ENCODE measurements at regions not wholly inside any gene's neighbourhood (a gene's known extent, or its start where the extent isn't known, plus 50 kb on each side); places are given as distances from the start of the nearest gene placed in this dataset.

GRCh38 chr9:18260521-18260920, 213.4 kb upstream of the ADAMTSL1 start (continued):
- TF ChIP-seq MYC (IDR thresholded peaks at IDR 0.05; ENCODE audit: insufficient read depth, insufficient read length, insufficient replicate concordance, low read length, severe bottlenecking) (no peak), BCL11A (IDR thresholded peaks at IDR 0.05; ENCODE audit: low read depth, low read length) (no peak), IKZF2 (IDR thresholded peaks at IDR 0.05) (no peak), IRF4 (IDR thresholded peaks at IDR 0.05; ENCODE audit: low read depth, low read length) (no peak)

- BruUV-seq (replicated peaks) = no TSS peak
- no peaks in the 10 kb centered on the region for H3K4me1 ChIP-seq (ENCODE audit: control insufficient read depth, insufficient read depth, low read length)
- no peak overlapping the region for H3K4me2 ChIP-seq (ENCODE audit: control insufficient read depth, insufficient read depth)
- ChIA-PET POLR2A (no interaction called here), RAD21 (ENCODE audit: unreplicated experiment) (no interaction called here), CTCF (no interaction called here), SMC1A (ENCODE audit: uncharacterized antibody, unreplicated experiment) (no interaction called here)
- 0% methylated on average over 2 of the region's 2 CpGs for WGBS (ENCODE audit: insufficient coverage, insufficient replicate concordance, low lambda C conversion rate, missing lambda C conversion rate)
- intact Hi-C loops (cut with micrococcal nuclease; ENCODE audit: unreplicated experiment) (no loop called here), in situ Hi-C loops (cut with MboI) (loop anchor here (5.0 to 25.0 kb wide), 4 partner anchors 171 to 1201 kb away; no protein-coding TSS in a partner anchor)
- no peaks in the 10 kb centered on the region for H3K79me2 ChIP-seq (ENCODE audit: control insufficient read depth, insufficient read depth, low read length)
- no peak for TF ChIP-seq KLF5 (IDR thresholded peaks at IDR 0.05; ENCODE audit: partially characterized antibody)
- no peak for TF ChIP-seq USF1 (IDR thresholded peaks at IDR 0.05; ENCODE audit: borderline replicate concordance, extremely low read length, insufficient read depth, low read depth, low read length)
- TF ChIP-seq ELK1 (IDR thresholded peaks at IDR 0.05; ENCODE audit: low read depth, low read length) = no peak
- no peak for TF ChIP-seq SPI1 (IDR thresholded peaks at IDR 0.05; ENCODE audit: borderline replicate concordance, insufficient read depth, low read depth, low read length)
- no peak for TF ChIP-seq PAX8 (IDR thresholded peaks at IDR 0.05)
- no peak for TF ChIP-seq ATF7 (IDR thresholded peaks at IDR 0.05; ENCODE audit: low read depth)
- no peak for TF ChIP-seq CHD1 (IDR thresholded peaks at IDR 0.05; ENCODE audit: low read depth, low read length)
- TF ChIP-seq JUND (IDR thresholded peaks at IDR 0.05; ENCODE audit: low read depth, low read length) = no peak
- no peak for TF ChIP-seq CTCF (IDR thresholded peaks at IDR 0.05 in 2 of 3, conservative IDR thresholded peaks at IDR 0.05 in 1 of 3; ENCODE audit: control insufficient read depth in 2 of 3, extremely low read depth in 1 of 3, insufficient read depth in 1 of 3, low read depth in 3 of 3, low read length in 3 of 3)
- no peak for TF ChIP-seq IKZF2 (IDR thresholded peaks at IDR 0.05)
- no peak for TF ChIP-seq CREM (IDR thresholded peaks at IDR 0.05; ENCODE audit: low read depth)
- no peak for TF ChIP-seq E4F1 (IDR thresholded peaks at IDR 0.05; ENCODE audit: borderline replicate concordance, partially characterized antibody)
- TF ChIP-seq RAD21 (IDR thresholded peaks at IDR 0.05; ENCODE audit: insufficient read depth, low read depth, low read length) = no peak
- no peak for TF ChIP-seq RUNX3 (IDR thresholded peaks at IDR 0.05; ENCODE audit: low read length)
- no peak for TF ChIP-seq FOS (IDR thresholded peaks at IDR 0.05; ENCODE audit: borderline replicate concordance, extremely low read depth, insufficient read length)
- no peak overlapping the region for H3K4me3 ChIP-seq
- H3K36me3 ChIP-seq (ENCODE audit: control insufficient read depth in 2 of 2, insufficient read depth in 2 of 2, low read length in 1 of 2) = no peaks in the 10 kb centered on the region
- H3K27me3 ChIP-seq (replicated peaks in 1 of 2; ENCODE audit: control insufficient read depth in 2 of 2, insufficient read depth in 2 of 2, low read length in 1 of 2) = no peaks in the 10 kb centered on the region; a peak in 1 of 4 replicates
- H3K9ac ChIP-seq (ENCODE audit: control insufficient read depth, insufficient read depth, low read length) = no peak overlapping the region
- FAIRE-seq (no peak), ATAC-seq (no peak), DNase-seq (ENCODE audit: low read depth, low spot score) (no peak)
- H4K20me1 ChIP-seq (ENCODE audit: control insufficient read depth, insufficient read depth) = no peaks in the 10 kb centered on the region
- no peak overlapping the region for H2AFZ ChIP-seq (ENCODE audit: control insufficient read depth, low read depth, low read length)
- no peaks in the 10 kb centered on the region for H3K9me3 ChIP-seq (replicated peaks; ENCODE audit: control insufficient read depth, insufficient read depth, low read length)
- no peak overlapping the region for H3K27ac ChIP-seq (ENCODE audit: control insufficient read depth, insufficient read depth)
These were observed 212.8 kb upstream of the ADAMTSL1 start for GRCh38 chr9:18261181-18261580.
